Hepatocyte (in vitro differentiated cells): ENCODE measurements at regions not wholly inside any gene's neighbourhood (a gene's known extent, or its start where the extent isn't known, plus 50 kb on each side); places are given as distances from the start of the nearest gene placed in this dataset.

Experiments used
- DNase-seq: peaks from one replicate; pipeline ENCODE4 v3.0.0-alpha.2; 2016; ENCODE audit warnings: low spot score
- H2AFZ ChIP-seq: fragments of 200-600 bp; sonication (generic); 2 replicates; pipeline ENCODE4 v1.6.0; 2016; ENCODE audit warnings: antibody characterized with exemption, mild to moderate bottlenecking
- H3K27ac ChIP-seq: fragments of 200-600 bp; sonication (generic); 2 replicates; pipeline ENCODE4 v1.5.1; 2016; ENCODE audit warnings: mild to moderate bottlenecking
- H3K27me3 ChIP-seq: fragments of 200-600 bp; sonication (generic); 2 replicates; pipeline ENCODE4 v1.6.1; 2016
- H3K36me3 ChIP-seq: fragments of 200-600 bp; sonication (generic); replicated peaks from 2 replicates; pipeline ENCODE4 v1.5.1; 2016; ENCODE audit warnings: low read depth; ENCODE audit not compliant: insufficient read depth
- H3K4me1 ChIP-seq: fragments of 200-600 bp; sonication (generic); 2 replicates; pipeline ENCODE4 v1.5.1; 2016; ENCODE audit warnings: mild to moderate bottlenecking, moderate library complexity; ENCODE audit not compliant: insufficient read depth
- H3K4me2 ChIP-seq: fragments of 200-600 bp; sonication (generic); 2 replicates; pipeline ENCODE4 v1.6.0; 2016
- H3K4me3 ChIP-seq: fragments of 200-600 bp; sonication (generic); 2 replicates; pipeline ENCODE4 v1.5.1; 2016; ENCODE audit warnings: mild to moderate bottlenecking
- H3K79me2 ChIP-seq: fragments of 200-600 bp; sonication (generic); 2 replicates; pipeline ENCODE4 v1.6.0; 2017; ENCODE audit warnings: mild to moderate bottlenecking
- H3K9me2 ChIP-seq: fragments of 200-600 bp; sonication (generic); replicated peaks from 2 replicates; pipeline ENCODE4 v1.6.0; 2017; ENCODE audit warnings: mild to moderate bottlenecking; ENCODE audit not compliant: insufficient read depth
- H3K9me3 ChIP-seq: fragments of 200-600 bp; sonication (generic); 2 replicates; pipeline ENCODE4 v1.5.1; 2016; ENCODE audit warnings: low read depth, mild to moderate bottlenecking
- H4K20me1 ChIP-seq: fragments of 200-600 bp; sonication (generic); 2 replicates; pipeline ENCODE4 v1.6.0; 2016; ENCODE audit warnings: mild to moderate bottlenecking; ENCODE audit not compliant: insufficient read depth, poor library complexity, severe bottlenecking
- EZH2 ChIP-seq: fragments of 200-600 bp; sonication (generic); IDR thresholded peaks from 2 replicates; pipeline ENCODE4 v1.6.1; 2016; ENCODE audit warnings: antibody characterized with exemption, mild to moderate bottlenecking, borderline replicate concordance
- EZH2phosphoT487 ChIP-seq: fragments of 200-600 bp; sonication (generic); IDR thresholded peaks from one replicate; pipeline ENCODE4 v1.6.1; 2018; ENCODE audit warnings: antibody characterized with exemption, mild to moderate bottlenecking, low read depth, moderate library complexity; ENCODE audit not compliant: unreplicated experiment, severe bottlenecking
- WGBS: methylation state at CpG from one replicate; pipeline ENCODE4 v1.1.6; 2016; ENCODE audit warnings: low lambda C conversion rate; ENCODE audit errors: missing lambda C conversion rate; 5-methylcytosine and 5-hydroxymethylcytosine counted together
- TF ChIP-seq, protein P1 (sequence below): fragments of 200-600 bp; sonication (generic); IDR thresholded peaks from 2 replicates; pipeline ENCODE4 v1.5.1; 2016; ENCODE audit warnings: antibody characterized with exemption, mild to moderate bottlenecking; ENCODE audit not compliant: poor library complexity

DNA sequence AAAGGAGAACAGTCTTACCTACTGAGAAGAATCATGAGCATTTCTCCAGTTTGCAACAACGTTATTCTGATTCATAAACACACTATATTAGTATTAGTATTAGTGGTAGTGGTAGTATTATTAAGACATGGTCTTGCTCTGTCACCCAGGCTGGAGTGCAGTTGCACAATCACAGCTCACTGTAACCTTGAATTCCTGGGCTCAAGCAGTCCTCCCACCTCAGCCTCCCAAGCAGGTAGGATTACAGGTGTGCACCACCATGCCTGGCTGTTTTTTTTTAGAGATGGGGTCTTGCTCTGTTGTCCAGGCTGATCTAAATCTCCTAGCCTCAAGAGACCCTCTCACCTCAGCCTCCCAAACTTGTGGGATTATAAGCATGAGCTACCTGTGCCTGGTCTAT lies 363.5 kb downstream of the SAMD5 start:
- no peaks in the 10 kb centered on the region for H3K36me3 ChIP-seq
- no peaks in the 10 kb centered on the region for H4K20me1 ChIP-seq
- 100% methylated on average over 1 of the region's 1 CpG for WGBS

DNA sequence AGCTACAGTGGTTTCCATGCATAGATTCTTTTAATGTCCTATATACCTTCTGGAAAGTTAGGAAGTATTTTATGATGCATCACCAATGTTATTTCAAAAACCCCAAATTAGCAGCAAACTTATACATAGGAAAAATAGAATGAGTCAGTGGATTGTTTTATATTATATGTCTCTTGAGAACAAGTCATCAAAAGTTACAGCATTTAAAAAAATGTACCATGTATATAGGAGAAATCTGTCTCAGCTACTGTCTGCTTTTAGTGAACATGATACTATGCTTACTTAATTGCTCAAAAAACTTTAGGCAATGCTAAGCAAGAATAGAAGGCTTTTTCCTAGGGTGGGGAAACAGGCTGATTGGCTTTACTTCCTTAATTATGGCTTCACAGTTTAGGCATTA lies 365.3 kb downstream of the SAMD5 start:
- DNase-seq = no peak
- H3K27ac ChIP-seq = no peak overlapping the region
- TF ChIP-seq EZH2phosphoT487 (no peak), EZH2 (no peak)
- TF ChIP-seq, protein P1, sequence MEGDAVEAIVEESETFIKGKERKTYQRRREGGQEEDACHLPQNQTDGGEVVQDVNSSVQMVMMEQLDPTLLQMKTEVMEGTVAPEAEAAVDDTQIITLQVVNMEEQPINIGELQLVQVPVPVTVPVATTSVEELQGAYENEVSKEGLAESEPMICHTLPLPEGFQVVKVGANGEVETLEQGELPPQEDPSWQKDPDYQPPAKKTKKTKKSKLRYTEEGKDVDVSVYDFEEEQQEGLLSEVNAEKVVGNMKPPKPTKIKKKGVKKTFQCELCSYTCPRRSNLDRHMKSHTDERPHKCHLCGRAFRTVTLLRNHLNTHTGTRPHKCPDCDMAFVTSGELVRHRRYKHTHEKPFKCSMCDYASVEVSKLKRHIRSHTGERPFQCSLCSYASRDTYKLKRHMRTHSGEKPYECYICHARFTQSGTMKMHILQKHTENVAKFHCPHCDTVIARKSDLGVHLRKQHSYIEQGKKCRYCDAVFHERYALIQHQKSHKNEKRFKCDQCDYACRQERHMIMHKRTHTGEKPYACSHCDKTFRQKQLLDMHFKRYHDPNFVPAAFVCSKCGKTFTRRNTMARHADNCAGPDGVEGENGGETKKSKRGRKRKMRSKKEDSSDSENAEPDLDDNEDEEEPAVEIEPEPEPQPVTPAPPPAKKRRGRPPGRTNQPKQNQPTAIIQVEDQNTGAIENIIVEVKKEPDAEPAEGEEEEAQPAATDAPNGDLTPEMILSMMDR = no peak
- no peak overlapping the region for H3K4me2 ChIP-seq
- H3K36me3 ChIP-seq = no peaks in the 10 kb centered on the region
- H3K27me3 ChIP-seq = no peaks in the 10 kb centered on the region
- no peaks in the 10 kb centered on the region for H3K79me2 ChIP-seq
- peaks cover 3% of the 10 kb centered on the region for H3K4me1 ChIP-seq
- H3K4me3 ChIP-seq = no peak overlapping the region
- H3K9me3 ChIP-seq = no peaks in the 10 kb centered on the region
- H2AFZ ChIP-seq = no peak overlapping the region
- no peaks in the 10 kb centered on the region for H4K20me1 ChIP-seq
- no peaks in the 10 kb centered on the region for H3K9me2 ChIP-seq

More for the DNA sequence above, 363.5 kb downstream of the SAMD5 start:
- no peak overlapping the region for H3K27ac ChIP-seq
- TF ChIP-seq, protein P1 = no peak
- TF ChIP-seq EZH2phosphoT487 = no peak
- TF ChIP-seq EZH2 = no peak
- H3K4me1 ChIP-seq = peaks cover 7% of the 10 kb centered on the region
- no peaks in the 10 kb centered on the region for H3K9me3 ChIP-seq
- no peak overlapping the region for H2AFZ ChIP-seq
- H3K4me2 ChIP-seq = no peak overlapping the region
- no peaks in the 10 kb centered on the region for H3K9me2 ChIP-seq
- no peaks in the 10 kb centered on the region for H3K79me2 ChIP-seq
- no peak for DNase-seq
- no peak overlapping the region for H3K4me3 ChIP-seq
- H3K27me3 ChIP-seq = no peaks in the 10 kb centered on the region

DNA sequence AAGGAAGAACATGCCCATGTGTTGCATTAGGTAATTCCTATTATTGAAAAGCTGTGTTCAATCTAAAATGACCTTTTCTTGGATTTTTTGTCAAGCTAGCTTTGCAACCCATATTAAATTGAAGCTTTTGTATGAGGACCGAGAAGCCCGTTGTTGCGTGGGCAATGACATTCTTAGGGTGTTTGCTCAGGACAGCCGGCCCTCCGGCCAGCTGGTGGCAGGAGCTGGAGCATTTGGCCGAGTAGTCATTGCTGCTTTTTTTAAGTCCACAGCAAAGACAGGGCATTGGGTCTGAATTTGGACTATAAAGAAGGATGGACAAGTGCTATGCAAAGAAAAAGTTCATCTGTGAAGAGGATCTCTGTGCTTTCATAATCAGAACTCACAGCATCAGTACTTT lies 365.8 kb downstream of the SAMD5 start:
- TF ChIP-seq EZH2 (no peak), EZH2phosphoT487 (no peak)
- TF ChIP-seq, protein P1 = no peak
- H3K4me3 ChIP-seq = no peak overlapping the region
- 82% methylated on average over 6 of the region's 6 CpGs for WGBS

DNA sequence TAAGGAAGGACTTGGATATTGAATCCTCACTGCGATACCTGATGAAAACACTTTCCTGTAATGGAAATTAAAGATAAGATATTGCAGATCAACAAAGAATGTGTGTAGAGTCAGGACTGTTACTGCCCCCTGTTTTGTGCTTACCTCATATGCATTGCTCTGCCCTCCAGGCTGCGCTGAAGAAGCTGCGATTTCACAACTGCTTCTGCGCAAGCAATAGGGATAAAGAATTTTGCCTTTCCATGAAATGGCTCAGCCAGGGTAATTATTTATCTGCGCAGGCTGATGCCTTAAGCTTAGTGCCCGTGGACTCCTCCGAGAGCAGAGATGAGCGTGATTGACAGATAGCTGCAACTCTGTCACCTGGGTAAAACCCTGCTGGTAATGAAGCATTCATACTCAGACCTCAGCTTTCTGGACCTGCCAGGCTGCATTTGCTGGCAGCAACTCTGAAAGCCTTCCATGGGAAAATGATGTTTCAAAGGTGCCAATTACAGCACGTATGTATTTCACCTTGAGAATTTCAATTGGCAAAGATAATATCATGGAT lies 370.6 kb downstream of the SAMD5 start:
- Histone ChIP-seq H3K4me2 (no peak overlapping the region), H3K27ac (no peak overlapping the region), H3K4me1 (no peaks in the 10 kb centered on the region), H3K79me2 (no peaks in the 10 kb centered on the region), H3K9me2 (no peaks in the 10 kb centered on the region), H3K36me3 (no peaks in the 10 kb centered on the region), H3K4me3 (no peak overlapping the region), H4K20me1 (no peaks in the 10 kb centered on the region), H3K9me3 (no peaks in the 10 kb centered on the region), H2AFZ (no peak overlapping the region), H3K27me3 (no peaks in the 10 kb centered on the region)
- TF ChIP-seq EZH2 (no peak), EZH2phosphoT487 (no peak)
- TF ChIP-seq, protein P1 = no peak
- no peak for DNase-seq
- 92% methylated on average over 9 of the region's 9 CpGs for WGBS

More for the DNA sequence above, 365.8 kb downstream of the SAMD5 start:
- Histone ChIP-seq H3K27ac (no peak overlapping the region), H4K20me1 (no peaks in the 10 kb centered on the region), H3K9me3 (no peaks in the 10 kb centered on the region), H3K79me2 (no peaks in the 10 kb centered on the region), H2AFZ (no peak overlapping the region), H3K9me2 (no peaks in the 10 kb centered on the region), H3K27me3 (no peaks in the 10 kb centered on the region), H3K4me2 (no peak overlapping the region), H3K4me1 (no peaks in the 10 kb centered on the region), H3K36me3 (no peaks in the 10 kb centered on the region)
- no peak for DNase-seq
